Panc1 (cell line): ENCODE measurements at regions not wholly inside any gene's neighbourhood (a gene's known extent, or its start where the extent isn't known, plus 50 kb on each side); places are given as distances from the start of the nearest gene placed in this dataset.

Experiments
- ATAC-seq: fragments of 200-7000 bp; cut with Tn5 transposase; 2 replicates; pipeline ENCODE4 v1.9.1; 2020; ENCODE audit warnings: mild to moderate bottlenecking, moderate library complexity
- BruUV-seq: library from RNA; stranded (reverse); fragments of 400-500 nt; replicated peaks from 2 replicates; lab custom pipeline; 2021; lab: Mats Ljungman, UMichigan
- CTCF ChIA-PET: fragments of 300-600 bp; sonication (Branson Sonifier 250); formaldehyde crosslinking; loops from one replicate; lab custom pipeline; 2022; ENCODE audit warnings: antibody characterized with exemption; lab: Charles Lee
- POLR2A ChIA-PET: fragments of 300-600 bp; sonication (Branson Sonifier 250); formaldehyde crosslinking; loops from one replicate; lab custom pipeline; 2022; ENCODE audit warnings: antibody characterized with exemption; lab: Charles Lee
- DNase-seq: peaks from one replicate; pipeline ENCODE4 v3.0.0-alpha.2; 2010; ENCODE audit warnings: low read depth, low spot score
- H3K27ac ChIP-seq: 2 replicates; pipeline ENCODE4 v1.5.1; 2011; ENCODE audit warnings: mild to moderate bottlenecking, low read length, inconsistent platforms
- H3K27me3 ChIP-seq: fragments of 200-500 bp; sonication (Bioruptor generic); 2 replicates; pipeline ENCODE4 v1.6.0; 2014; ENCODE audit warnings: low read length, inconsistent platforms; ENCODE audit not compliant: control insufficient read depth, insufficient read depth
- H3K36me3 ChIP-seq: fragments of 200-500 bp; sonication (Bioruptor generic); 2 replicates; pipeline ENCODE4 v1.5.1; 2014; ENCODE audit warnings: inconsistent platforms, mild to moderate bottlenecking, low read length, moderate library complexity; ENCODE audit not compliant: control insufficient read depth, insufficient read depth
- H3K4me1 ChIP-seq: 2 replicates; pipeline ENCODE4 v1.5.1; 2011; ENCODE audit warnings: inconsistent platforms, mild to moderate bottlenecking, low read length, moderate library complexity; ENCODE audit not compliant: control insufficient read depth, insufficient read depth
- H3K4me3 ChIP-seq, 2 experiments: 2 replicates each; pipeline ENCODE4 v1.5.1; 2011 to 2012; ENCODE audit warnings: low read depth in 2 of 2, low read length in 2 of 2, mild to moderate bottlenecking in 2 of 2, inconsistent platforms in 1 of 2, moderate library complexity in 1 of 2
- H3K9me3 ChIP-seq: fragments of 200-500 bp; sonication (Bioruptor generic); 2 replicates; pipeline ENCODE4 v1.5.1; 2014; ENCODE audit warnings: low read depth, mild to moderate bottlenecking, inconsistent platforms, low read length, moderate library complexity; ENCODE audit not compliant: control insufficient read depth, insufficient read depth
- CTCF ChIP-seq: fragments of 450-650 bp; IDR thresholded peaks from 2 replicates; pipeline ENCODE4 v1.5.1; 2017; ENCODE audit warnings: mild to moderate bottlenecking
- POLR2AphosphoS5 ChIP-seq: IDR thresholded peaks from 2 replicates; pipeline ENCODE4 v1.6.1; 2012; ENCODE audit warnings: mild to moderate bottlenecking, low read depth, low read length, moderate library complexity
- REST ChIP-seq, 2 experiments: IDR thresholded peaks; 2 replicates each; pipeline ENCODE4 v1.6.1; 2011 to 2012; ENCODE audit warnings: low read depth in 2 of 2, control low read depth in 1 of 2, low read length in 1 of 2, mild to moderate bottlenecking in 1 of 2, moderate library complexity in 1 of 2; ENCODE audit not compliant: insufficient read depth in 1 of 2
- SIN3A ChIP-seq: IDR thresholded peaks from 2 replicates; pipeline ENCODE4 v1.6.1; 2012; ENCODE audit warnings: low read depth, mild to moderate bottlenecking, low read length, moderate library complexity, borderline replicate concordance; ENCODE audit not compliant: insufficient read depth
- TCF7L2 ChIP-seq: IDR thresholded peaks from 2 replicates; pipeline ENCODE4 v1.6.1; 2011; ENCODE audit warnings: mild to moderate bottlenecking, low read depth, low read length, inconsistent platforms
- in situ Hi-C: cut with HindIII; loops from 2 replicates; pipeline ENCODE4 v1.10.0; 2016; ENCODE audit warnings: low sequenced_read_pairs, low pct_unique_long_range_greater_than_20kb
- intact Hi-C: fragments of 100-400 bp; cut with micrococcal nuclease; formaldehyde crosslinking; loops from one replicate; pipeline ENCODE4 v1.10.0; 2022; ENCODE audit not compliant: unreplicated experiment

- ATAC-seq (no peak), DNase-seq (no peak)
- Histone ChIP-seq H3K4me3 (no peak overlapping the region), H3K36me3 (no peaks in the 10 kb centered on the region), H3K27ac (no peak overlapping the region), H3K4me1 (no peaks in the 10 kb centered on the region), H3K27me3 (no peaks in the 10 kb centered on the region), H3K9me3 (no peaks in the 10 kb centered on the region)
- CTCF ChIA-PET = no interaction called here
- no TSS peak for BruUV-seq
- TF ChIP-seq REST (IDR thresholded peaks at IDR 0.05; ENCODE audit: insufficient read depth in 1 of 2, low read depth in 2 of 2, low read length in 1 of 2) = no peak
- no peak for TF ChIP-seq SIN3A
- no peak for TF ChIP-seq TCF7L2
- no peak for TF ChIP-seq CTCF
- no peak for TF ChIP-seq POLR2AphosphoS5
- POLR2A ChIA-PET = interaction anchor here (0.6 kb wide), 1 partner anchor 30 kb away, joined by 10 read pairs; no protein-coding TSS in a partner anchor
- in situ Hi-C loops = no loop called here
- intact Hi-C loops = no loop called here
Measured at GRCh38 chr22:42207918-42208317, 62.5 kb downstream of the TCF20 start.

GRCh38 chr22:42203609-42204008 is 66.8 kb downstream of the TCF20 start:
- H3K27me3 ChIP-seq = no peaks in the 10 kb centered on the region
- ChIA-PET POLR2A (no interaction called here), CTCF (no interaction called here)
- H3K4me1 ChIP-seq = no peaks in the 10 kb centered on the region
- in situ Hi-C loops = no loop called here
- intact Hi-C loops = no loop called here
- no TSS peak for BruUV-seq
- no peak for TF ChIP-seq CTCF
- TF ChIP-seq SIN3A = no peak
- TF ChIP-seq POLR2AphosphoS5 = no peak
- TF ChIP-seq REST (IDR thresholded peaks at IDR 0.05; ENCODE audit: insufficient read depth in 1 of 2, low read depth in 2 of 2, low read length in 1 of 2) = no peak
- TF ChIP-seq TCF7L2 = no peak
- no peak overlapping the region for H3K27ac ChIP-seq
- no peak for DNase-seq
- no peak for ATAC-seq
- no peaks in the 10 kb centered on the region for H3K36me3 ChIP-seq
- H3K4me3 ChIP-seq = no peak overlapping the region
- no peaks in the 10 kb centered on the region for H3K9me3 ChIP-seq
